ENCODE measurements at regions not wholly inside any gene's neighbourhood (a gene's known extent, or its start where the extent isn't known, plus 50 kb on each side); places are given as distances from the start of the nearest gene placed in this dataset.

GRCh38 chr18:38587571-38587970 is 1022.0 kb upstream of the CELF4 start:
- no peaks in the 10 kb centered on the region for H4K20me1 ChIP-seq (ENCODE audit: control insufficient read depth, insufficient read depth, low read depth, low read length)
- H3K79me2 ChIP-seq (ENCODE audit: control insufficient read depth, low read length) = no peaks in the 10 kb centered on the region
- no peaks in the 10 kb centered on the region for H3K27me3 ChIP-seq (ENCODE audit: control insufficient read depth, low read length)
- no peaks in the 10 kb centered on the region for H3K9me3 ChIP-seq (ENCODE audit: control insufficient read depth, insufficient read depth, low read length)
- TF ChIP-seq EZH2phosphoT487 (IDR thresholded peaks at IDR 0.05; ENCODE audit: borderline replicate concordance, low read length) (no peak), CTCF (IDR thresholded peaks at IDR 0.05; ENCODE audit: low read depth, low read length, poor library complexity, severe bottlenecking) (no peak)
- H3K4me2 ChIP-seq (ENCODE audit: low read length) = no peak overlapping the region
- H3K27ac ChIP-seq (ENCODE audit: low read depth, low read length) = no peak overlapping the region
- no peaks in the 10 kb centered on the region for H3K4me1 ChIP-seq (ENCODE audit: control insufficient read depth, low read length)
- H3F3A ChIP-seq (ENCODE audit: control insufficient read depth, insufficient read depth) = no peaks in the 10 kb centered on the region
- no peaks in the 10 kb centered on the region for H3K9me2 ChIP-seq (replicated peaks; ENCODE audit: control insufficient read depth, low read length)
- H3K4me3 ChIP-seq (ENCODE audit: low read length) = no peak overlapping the region
- H3K36me3 ChIP-seq (ENCODE audit: control insufficient read depth, low read length) = no peaks in the 10 kb centered on the region

GRCh38 chr18:38586327-38586726 is 1020.7 kb upstream of the CELF4 start:
- Histone ChIP-seq H3K4me2 (ENCODE audit: low read length) (no peak overlapping the region), H3K4me1 (ENCODE audit: control insufficient read depth, low read length) (no peaks in the 10 kb centered on the region), H3K36me3 (ENCODE audit: control insufficient read depth, low read length) (no peaks in the 10 kb centered on the region), H3K9me3 (ENCODE audit: control insufficient read depth, insufficient read depth, low read length) (no peaks in the 10 kb centered on the region), H3F3A (ENCODE audit: control insufficient read depth, insufficient read depth) (no peaks in the 10 kb centered on the region), H3K9me2 (replicated peaks; ENCODE audit: control insufficient read depth, low read length) (no peaks in the 10 kb centered on the region), H3K4me3 (ENCODE audit: low read length) (no peak overlapping the region), H3K27me3 (ENCODE audit: control insufficient read depth, low read length) (no peaks in the 10 kb centered on the region), H4K20me1 (ENCODE audit: control insufficient read depth, insufficient read depth, low read depth, low read length) (no peaks in the 10 kb centered on the region), H3K79me2 (ENCODE audit: control insufficient read depth, low read length) (no peaks in the 10 kb centered on the region), H3K27ac (ENCODE audit: low read depth, low read length) (no peak overlapping the region)
- TF ChIP-seq EZH2phosphoT487 (IDR thresholded peaks at IDR 0.05; ENCODE audit: borderline replicate concordance, low read length) (no peak), CTCF (IDR thresholded peaks at IDR 0.05; ENCODE audit: low read depth, low read length, poor library complexity, severe bottlenecking) (no peak)

GRCh38 chr18:38579764-38580163 is 1014.2 kb upstream of the CELF4 start:
- Histone ChIP-seq H3F3A (ENCODE audit: control insufficient read depth, insufficient read depth) (no peaks in the 10 kb centered on the region), H3K4me1 (ENCODE audit: control insufficient read depth, low read length) (no peaks in the 10 kb centered on the region), H3K9me2 (replicated peaks; ENCODE audit: control insufficient read depth, low read length) (no peaks in the 10 kb centered on the region), H3K4me3 (ENCODE audit: low read length) (no peak overlapping the region), H4K20me1 (ENCODE audit: control insufficient read depth, insufficient read depth, low read depth, low read length) (no peaks in the 10 kb centered on the region), H3K27me3 (ENCODE audit: control insufficient read depth, low read length) (no peaks in the 10 kb centered on the region), H3K79me2 (ENCODE audit: control insufficient read depth, low read length) (no peaks in the 10 kb centered on the region), H3K9me3 (ENCODE audit: control insufficient read depth, insufficient read depth, low read length) (no peaks in the 10 kb centered on the region), H3K36me3 (ENCODE audit: control insufficient read depth, low read length) (no peaks in the 10 kb centered on the region), H3K4me2 (ENCODE audit: low read length) (no peak overlapping the region), H3K27ac (ENCODE audit: low read depth, low read length) (no peak overlapping the region)
- no peak for TF ChIP-seq CTCF (IDR thresholded peaks at IDR 0.05; ENCODE audit: low read depth, low read length, poor library complexity, severe bottlenecking)
- no peak for TF ChIP-seq EZH2phosphoT487 (IDR thresholded peaks at IDR 0.05; ENCODE audit: borderline replicate concordance, low read length)

GRCh38 chr18:38576916-38577315 is 1011.3 kb upstream of the CELF4 start:
- no peaks in the 10 kb centered on the region for H3K9me3 ChIP-seq (ENCODE audit: control insufficient read depth, insufficient read depth, low read length)
- TF ChIP-seq CTCF (IDR thresholded peaks at IDR 0.05; ENCODE audit: low read depth, low read length, poor library complexity, severe bottlenecking) (no peak), EZH2phosphoT487 (IDR thresholded peaks at IDR 0.05; ENCODE audit: borderline replicate concordance, low read length) (no peak)
- no peaks in the 10 kb centered on the region for H3K36me3 ChIP-seq (ENCODE audit: control insufficient read depth, low read length)

More at GRCh38 chr18:38576916-38577315, 1011.3 kb upstream of the CELF4 start:
- no peaks in the 10 kb centered on the region for H3K4me1 ChIP-seq (ENCODE audit: control insufficient read depth, low read length)
- no peaks in the 10 kb centered on the region for H3K9me2 ChIP-seq (replicated peaks; ENCODE audit: control insufficient read depth, low read length)
- no peak overlapping the region for H3K4me3 ChIP-seq (ENCODE audit: low read length)
- no peaks in the 10 kb centered on the region for H3K27me3 ChIP-seq (ENCODE audit: control insufficient read depth, low read length)
- no peak overlapping the region for H3K4me2 ChIP-seq (ENCODE audit: low read length)
- no peaks in the 10 kb centered on the region for H3K79me2 ChIP-seq (ENCODE audit: control insufficient read depth, low read length)
- H3K27ac ChIP-seq (ENCODE audit: low read depth, low read length) = no peak overlapping the region
- H3F3A ChIP-seq (ENCODE audit: control insufficient read depth, insufficient read depth) = no peaks in the 10 kb centered on the region
- no peaks in the 10 kb centered on the region for H4K20me1 ChIP-seq (ENCODE audit: control insufficient read depth, insufficient read depth, low read depth, low read length)

Data from DOHH2 (cell line).